ENCODE measurements at regions not wholly inside any gene's neighbourhood (a gene's known extent, or its start where the extent isn't known, plus 50 kb on each side); places are given as distances from the start of the nearest gene placed in this dataset.
"Not testable (repeated sequence)": the region's sequence is repeated elsewhere in the genome, so short reads cannot be mapped to it uniquely, and the experiment has no call there.

- DNase-seq = no peak
Observed at GRCh38 chr1:112817555-112818373, 102.6 kb upstream of the PPM1J start.

- no peak for DNase-seq
Observed at GRCh38 chr1:112815376-112815775, 100.2 kb upstream of the PPM1J start.

DNA sequence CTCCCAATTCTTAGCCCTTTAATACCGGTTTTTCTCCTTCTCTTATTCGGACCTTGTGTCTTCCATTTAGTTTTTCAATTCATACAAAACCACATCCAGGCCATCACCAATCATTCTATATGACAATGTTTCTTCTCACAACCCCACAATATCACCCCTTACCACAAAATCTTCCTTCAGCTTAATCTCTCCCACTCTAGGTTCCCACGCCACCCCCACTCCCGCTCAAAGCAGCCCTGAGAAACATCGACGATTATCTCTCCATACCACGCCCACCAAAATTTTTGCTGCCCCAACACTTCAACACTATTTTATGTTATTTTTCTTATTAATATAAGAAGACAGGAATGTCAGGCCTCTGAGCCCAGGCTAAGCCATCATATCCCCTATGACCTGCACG, 99.5 kb upstream of the PPM1J start:
- not testable (repeated sequence) for DNase-seq

DNA sequence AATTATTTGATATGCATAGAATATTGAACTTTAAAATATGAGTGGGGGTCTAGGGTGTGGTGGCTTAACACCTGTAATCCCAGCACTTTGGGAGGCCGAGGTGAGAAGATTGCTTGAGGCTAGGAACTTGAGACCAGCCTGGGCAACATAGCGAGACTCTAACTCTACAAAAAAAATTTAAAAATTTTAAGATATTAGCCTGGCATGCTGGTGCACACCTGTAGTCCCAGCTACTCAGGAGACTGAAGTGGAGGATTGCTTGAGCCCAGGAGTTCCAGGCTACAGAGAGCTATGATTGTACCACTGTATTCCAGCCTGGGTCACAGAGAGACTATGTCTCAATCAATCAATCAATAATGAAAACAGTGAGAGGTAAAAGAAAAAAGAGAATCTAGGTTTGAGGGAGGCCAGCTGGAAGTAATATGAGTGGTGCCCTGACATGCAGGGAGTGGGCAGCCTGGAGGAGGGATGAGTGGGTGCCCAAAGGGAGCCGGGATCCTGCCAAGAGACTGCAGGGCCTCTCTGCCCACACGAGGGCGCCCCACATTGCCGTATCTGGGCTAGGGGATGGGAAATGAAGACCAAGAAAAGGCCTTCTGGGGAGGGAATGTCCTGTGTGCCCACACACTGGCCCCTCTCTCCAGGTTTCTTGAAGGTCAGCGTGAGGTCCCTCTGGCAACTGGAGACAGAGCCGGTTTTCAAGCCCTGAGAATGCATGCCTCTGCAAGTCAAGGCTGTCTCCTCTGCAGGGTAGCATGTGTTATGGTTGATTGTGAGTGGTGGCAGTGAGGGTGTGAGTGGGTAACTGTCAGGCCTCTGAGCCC, 93.9 kb upstream of the PPM1J start:
- peak; percentile 13 for DNase-seq

DNA sequence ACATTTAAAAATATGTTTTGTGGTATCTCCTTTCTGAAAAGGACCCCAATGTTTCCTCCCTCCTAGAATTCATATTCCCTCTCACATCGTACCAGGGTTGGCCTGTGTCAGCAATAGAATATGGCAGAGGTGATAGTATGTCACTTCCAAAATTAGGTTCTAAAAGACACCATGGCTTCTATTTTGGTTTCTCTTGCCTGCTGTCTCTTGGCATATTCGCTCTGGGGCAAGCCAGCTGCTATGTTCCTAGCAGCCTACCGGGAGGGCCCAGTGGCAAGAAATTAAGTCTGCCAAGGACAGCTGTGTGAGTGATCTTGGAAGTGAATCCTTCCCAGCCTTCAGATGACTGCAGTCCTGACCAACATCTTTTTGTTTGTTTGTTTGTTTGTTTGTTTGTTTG, 92.9 kb upstream of the PPM1J start:
- no peak for DNase-seq

GRCh38 chr1:112807117-112807516, 92.0 kb upstream of the PPM1J start:
- DNase-seq = no peak

- DNase-seq = no peak
Observed at GRCh38 chr1:112806090-112806642, 91.0 kb upstream of the PPM1J start.

DNA sequence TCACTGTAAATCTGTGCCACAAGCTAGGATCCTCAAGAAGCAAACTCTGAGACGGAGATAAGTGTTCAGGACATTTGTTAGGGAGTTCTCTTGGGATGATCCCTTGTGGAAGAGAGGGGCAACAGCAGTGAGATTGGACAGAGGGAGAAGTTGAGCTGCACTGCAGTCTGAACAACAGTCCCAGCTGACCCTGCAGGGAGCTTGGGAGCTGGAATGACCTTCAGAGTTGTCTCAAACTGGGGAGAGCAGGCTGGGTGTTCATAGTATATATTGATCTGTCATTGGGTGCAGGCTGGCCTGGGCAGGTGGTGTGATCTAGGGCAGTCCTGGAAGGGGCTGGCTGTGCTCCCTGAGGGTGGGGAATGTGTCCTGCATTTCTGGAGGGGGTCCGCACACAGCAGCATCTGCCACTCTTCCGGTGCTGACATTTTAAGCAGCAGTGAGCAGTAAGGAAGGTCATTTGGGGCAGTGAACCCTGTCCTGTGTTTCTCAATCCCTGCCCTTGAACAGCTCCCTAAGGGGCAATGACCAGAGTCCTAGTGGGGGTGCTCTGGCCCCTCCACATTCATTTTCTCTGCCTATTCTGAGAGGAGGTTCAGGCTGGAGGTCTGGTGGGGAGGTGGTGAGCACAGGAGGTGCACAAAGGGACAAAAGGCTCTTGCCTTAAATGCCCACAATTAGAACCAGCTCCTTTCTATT, 90.2 kb upstream of the PPM1J start:
- no peak for DNase-seq

GRCh38 chr1:112803906-112804762, 89.0 kb upstream of the PPM1J start:
- DNase-seq = peak; percentile 6

- DNase-seq = no peak
Observed at GRCh38 chr1:112800289-112800688, 85.2 kb upstream of the PPM1J start.

GRCh38 chr1:112798292-112798691, 83.2 kb upstream of the PPM1J start:
- no peak for DNase-seq

DNA sequence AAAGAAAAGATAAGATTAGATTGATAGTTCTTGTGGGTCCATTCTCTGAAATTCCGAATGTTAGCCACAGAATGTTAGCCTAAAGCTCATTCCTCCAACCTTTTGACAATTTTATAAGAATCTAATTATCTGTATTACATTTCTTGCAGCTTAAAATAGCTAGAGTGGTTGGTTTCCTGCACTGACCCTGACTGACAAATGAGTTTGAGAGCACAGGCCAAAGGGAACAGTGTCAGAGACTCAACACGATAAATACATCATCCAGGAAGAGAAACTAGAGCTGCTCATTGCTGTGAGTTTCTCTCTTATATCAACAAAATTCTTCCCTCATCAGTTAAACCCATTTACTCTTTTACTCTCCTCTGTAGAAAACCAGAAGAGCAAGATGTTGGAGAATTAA, 82.1 kb upstream of the PPM1J start:
- no peak for DNase-seq

DNA sequence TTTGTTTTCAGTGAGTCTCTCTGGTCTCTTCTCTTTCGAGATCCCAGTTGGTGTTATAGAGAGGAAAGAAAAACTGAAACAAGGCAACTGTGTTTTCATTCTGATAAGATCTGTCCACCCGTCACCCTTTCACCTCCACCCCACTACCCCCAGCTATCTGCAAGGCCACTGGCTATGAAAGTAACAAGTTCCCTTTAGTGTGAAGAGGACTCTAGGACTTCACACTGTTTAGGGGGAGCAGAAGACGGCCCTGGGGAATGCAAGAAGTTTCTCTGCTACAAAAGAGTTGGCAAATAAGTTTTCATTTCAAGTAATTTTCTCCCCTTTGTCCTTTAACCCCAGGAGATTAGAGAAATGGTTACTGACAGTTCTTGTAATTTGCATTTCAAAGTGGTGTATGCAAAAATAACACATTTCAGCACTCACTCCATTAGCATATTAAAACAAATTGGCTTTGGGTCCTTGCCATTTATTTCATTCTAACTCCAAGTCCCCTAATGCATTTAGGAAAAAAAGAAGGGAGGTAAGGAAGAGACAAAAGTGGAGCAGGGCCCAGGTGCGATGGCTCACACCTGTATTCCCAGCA, 79.6 kb upstream of the PPM1J start:
- no peak for DNase-seq

DNA sequence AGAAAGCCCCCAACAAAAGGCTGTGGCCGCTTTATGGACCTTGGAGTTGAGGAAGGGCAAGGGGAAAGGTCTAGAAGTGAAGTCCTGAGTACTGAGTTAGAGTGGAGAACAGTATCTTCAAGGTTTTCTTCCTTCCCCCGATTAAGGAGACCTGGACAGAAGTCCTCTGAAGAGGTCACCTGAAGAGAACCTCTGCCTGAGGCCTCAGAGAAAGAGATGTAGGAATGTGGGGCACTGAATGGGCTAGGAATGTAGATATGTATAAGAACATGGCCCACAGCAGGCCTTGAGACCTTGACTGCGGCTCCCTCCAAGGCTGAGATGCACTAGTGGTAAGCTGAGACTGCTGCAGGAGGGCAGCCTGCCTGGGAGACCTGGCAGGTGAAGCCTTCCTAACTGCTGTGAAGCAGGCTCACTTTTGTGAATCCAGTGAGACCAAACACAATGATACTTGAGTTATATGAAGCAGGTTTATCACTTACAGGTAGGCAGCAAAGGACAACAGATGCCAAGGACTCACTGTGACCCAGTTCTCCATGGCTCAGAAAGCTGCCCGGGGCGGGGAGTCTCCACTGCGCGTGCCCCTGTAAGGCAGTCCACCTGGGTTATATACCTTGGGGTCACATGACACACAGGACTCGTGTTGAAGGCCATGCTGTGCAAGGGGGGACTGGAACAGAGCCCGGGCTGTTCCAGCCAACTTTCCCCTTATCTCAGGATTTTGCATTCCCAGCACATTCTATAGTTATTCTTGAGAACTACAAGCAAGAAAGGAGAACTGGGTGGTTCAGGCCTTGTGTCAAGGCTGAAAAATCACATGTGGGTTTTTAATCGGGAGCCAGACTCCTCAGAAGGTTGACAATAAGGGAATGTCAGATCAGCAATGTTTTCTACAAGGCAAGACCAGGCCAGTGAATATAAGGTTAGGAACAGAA, 78.8 kb upstream of the PPM1J start:
- DNase-seq = no peak

- no peak for DNase-seq
Observed at GRCh38 chr1:112791723-112792104, 76.6 kb upstream of the PPM1J start.

GRCh38 chr1:112790920-112791722, 76.0 kb upstream of the PPM1J start:
- DNase-seq = no peak

DNA sequence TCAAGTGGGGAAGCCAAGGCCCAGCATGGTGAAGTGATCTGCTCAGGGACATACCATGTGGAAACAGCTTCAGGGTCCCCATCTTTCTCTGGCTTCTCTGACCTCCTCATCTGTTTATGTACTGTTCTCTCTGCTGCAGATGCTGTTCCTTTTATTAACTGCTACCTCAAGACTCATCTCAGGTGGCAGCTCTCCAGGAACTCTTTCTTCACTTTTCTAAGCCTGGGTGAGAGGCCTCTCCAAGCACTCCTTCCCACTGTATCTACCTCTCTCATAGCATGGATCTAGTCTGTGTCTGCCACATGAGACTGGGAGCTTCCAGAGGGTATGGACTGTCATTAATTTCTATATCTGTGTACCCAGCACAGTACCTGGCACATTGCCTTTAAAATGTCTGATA, 73.4 kb upstream of the PPM1J start:
- no peak for DNase-seq

GRCh38 chr1:112788054-112788453, 72.9 kb upstream of the PPM1J start:
- no peak for DNase-seq

GRCh38 chr1:112783059-112783458, 67.9 kb upstream of the PPM1J start:
- DNase-seq = no peak
